Uterus (tissue), 3 donors: ENCODE measurements at regions not wholly inside any gene's neighbourhood (a gene's known extent, or its start where the extent isn't known, plus 50 kb on each side); places are given as distances from the start of the nearest gene placed in this dataset.
"Not testable (repeated sequence)": the region's sequence is repeated elsewhere in the genome, so short reads cannot be mapped to it uniquely, and the experiment has no call there.

Experiments
- DNase-seq, 2 donors: peaks; one replicate each; pipeline ENCODE4 v3.0.0-alpha.2; 2019 to 2020
- H3K27ac ChIP-seq, 2 donors: fragments of 200-600 bp; sonication (generic); 1 replicate in 1 of 2; 2 replicates in 1 of 2; pipeline ENCODE4 v1.5.1; 2016 to 2018
- H3K27me3 ChIP-seq, 2 donors: fragments of 200-600 bp; sonication (generic); one replicate each; pipeline ENCODE4 v1.5.1; 2018 to 2019; ENCODE audit warnings: control low read depth in 1 of 2
- H3K36me3 ChIP-seq, 2 donors: fragments of 200-600 bp; sonication (generic); one replicate each; pipeline ENCODE4 v1.5.1; 2019; ENCODE audit warnings: control low read depth in 1 of 2
- H3K4me1 ChIP-seq, 2 donors: fragments of 200-600 bp; sonication (generic); one replicate each; pipeline ENCODE4 v1.5.1; 2018 to 2019; ENCODE audit warnings: control low read depth in 1 of 2
- H3K4me3 ChIP-seq, 2 donors: fragments of 200-600 bp; sonication (generic); 1 replicate in 1 of 2; 2 replicates in 1 of 2; pipeline ENCODE4 v1.5.1; 2018 to 2019; ENCODE audit warnings: mild to moderate bottlenecking in 1 of 2
- H3K9me3 ChIP-seq, 2 donors: fragments of 200-600 bp; sonication (generic); one replicate each; pipeline ENCODE4 v1.5.1; 2019; ENCODE audit warnings: control low read depth in 1 of 2
- CTCF ChIP-seq, 4 experiments: fragments of 200-600 bp in 2 of 4; fragments of 450-650 bp in 2 of 4; sonication (generic) in 2 of 4; IDR thresholded peaks; one replicate each; pipeline ENCODE4 v1.5.1; 2016 to 2019; ENCODE audit warnings: antibody characterized with exemption in 4 of 4, mild to moderate bottlenecking in 2 of 4, moderate library complexity in 1 of 4
- POLR2A ChIP-seq, 2 donors: fragments of 450-650 bp; IDR thresholded peaks; one replicate each; pipeline ENCODE4 v1.6.1; 2016; ENCODE audit warnings: antibody characterized with exemption in 2 of 2, mild to moderate bottlenecking in 1 of 2, moderate library complexity in 1 of 2
- intact Hi-C: fragments of 100-400 bp; cut with DNase I; formaldehyde crosslinking; loops from one replicate; pipeline ENCODE4 v1.15.1; 2023; ENCODE audit warnings: low total_unique reads
- donor health status: DM: yes; HTN: yes; CAD: no.

GRCh38 chr2:177000715-177001072, 211.9 kb upstream of the HNRNPA3 start:
- H3K27ac ChIP-seq: no peak overlapping the region
- H3K4me3 ChIP-seq: no peak overlapping the region
- intact Hi-C loops: no loop called here
- H3K27me3 ChIP-seq: no peaks in the 10 kb centered on the region
- no peak for DNase-seq
- no peak for TF ChIP-seq POLR2A (IDR thresholded peaks at IDR 0.05)
- TF ChIP-seq CTCF (IDR thresholded peaks at IDR 0.05): no peak
- H3K4me1 ChIP-seq: no peaks in the 10 kb centered on the region
- H3K9me3 ChIP-seq: no peaks in the 10 kb centered on the region
- H3K36me3 ChIP-seq: no peaks in the 10 kb centered on the region

GRCh38 chr2:177001334-177001733, 211.3 kb upstream of the HNRNPA3 start:
- Histone ChIP-seq H3K9me3 (no peaks in the 10 kb centered on the region), H3K27me3 (no peaks in the 10 kb centered on the region), H3K36me3 (no peaks in the 10 kb centered on the region), H3K4me3 (no peak overlapping the region), H3K27ac (no peak overlapping the region), H3K4me1 (no peaks in the 10 kb centered on the region)
- no peak for TF ChIP-seq CTCF (IDR thresholded peaks at IDR 0.05)
- intact Hi-C loops: no loop called here
- no peak for DNase-seq

- intact Hi-C loops: no loop called here
- TF ChIP-seq CTCF (IDR thresholded peaks at IDR 0.05): no peak
- H3K4me1 ChIP-seq: no peaks in the 10 kb centered on the region
- no peaks in the 10 kb centered on the region for H3K27me3 ChIP-seq
- H3K9me3 ChIP-seq: no peaks in the 10 kb centered on the region
- no peak for DNase-seq
- H3K36me3 ChIP-seq: no peaks in the 10 kb centered on the region
- H3K27ac ChIP-seq: no peak overlapping the region
- H3K4me3 ChIP-seq: no peak overlapping the region
These were observed 209.6 kb upstream of the HNRNPA3 start for GRCh38 chr2:177002983-177003382.

- H3K9me3 ChIP-seq, H3K4me1 ChIP-seq, H3K27ac ChIP-seq, H3K4me3 ChIP-seq, H3K27me3 ChIP-seq, DNase-seq, intact Hi-C loops, H3K36me3 ChIP-seq: not testable (repeated sequence)
These were observed 204.9 kb upstream of the HNRNPA3 start for GRCh38 chr2:177007726-177008125.

- H3K36me3 ChIP-seq, intact Hi-C loops, H3K27ac ChIP-seq, DNase-seq, H3K4me1 ChIP-seq, H3K27me3 ChIP-seq, H3K4me3 ChIP-seq, H3K9me3 ChIP-seq: not testable (repeated sequence)
These were observed 203.9 kb upstream of the HNRNPA3 start for GRCh38 chr2:177008662-177009061.

GRCh38 chr2:177010146-177010545, 202.4 kb upstream of the HNRNPA3 start:
- TF ChIP-seq CTCF (IDR thresholded peaks at IDR 0.05) (no peak), POLR2A (IDR thresholded peaks at IDR 0.05) (no peak)
- Histone ChIP-seq H3K9me3 (no peaks in the 10 kb centered on the region), H3K4me1 (no peaks in the 10 kb centered on the region), H3K36me3 (no peaks in the 10 kb centered on the region), H3K27me3 (no peaks in the 10 kb centered on the region), H3K4me3 (no peak overlapping the region), H3K27ac (no peak overlapping the region)
- DNase-seq: no peak
- intact Hi-C loops: no loop called here
